Type B pancreatic cell (in vitro differentiated cells): ENCODE measurements at regions not wholly inside any gene's neighbourhood (a gene's known extent, or its start where the extent isn't known, plus 50 kb on each side); places are given as distances from the start of the nearest gene placed in this dataset.

Experiments used
- DNase-seq: peaks from one replicate; pipeline ENCODE4 v3.0.0; 2021; ENCODE audit warnings: mixed read lengths; ENCODE audit not compliant: unreplicated experiment; ENCODE audit errors: extremely low spot score
- H3K27ac Mint-ChIP-seq: 2 replicates; pipeline ENCODE4 v1.8.0; 2021; ENCODE audit warnings: mild to moderate bottlenecking, mixed read lengths
- H3K27me3 Mint-ChIP-seq: 2 replicates; pipeline ENCODE4 v1.8.0; 2021; ENCODE audit warnings: mixed read lengths
- H3K36me3 Mint-ChIP-seq: 2 replicates; pipeline ENCODE4 v1.8.0; 2021; ENCODE audit warnings: mixed read lengths
- H3K4me1 Mint-ChIP-seq: one replicate; pipeline ENCODE4 v1.8.0; 2021; ENCODE audit warnings: mixed read lengths; ENCODE audit not compliant: unreplicated experiment
- H3K4me3 Mint-ChIP-seq: 2 replicates; pipeline ENCODE4 v1.8.0; 2021; ENCODE audit warnings: mild to moderate bottlenecking, mixed read lengths
- H3K9me3 Mint-ChIP-seq: 2 replicates; pipeline ENCODE4 v1.8.0; 2021; ENCODE audit warnings: mixed read lengths
- TF ChIP-seq, protein P1 (sequence below): fragments of 200-600 bp; sonication (generic); conservative IDR thresholded peaks from 2 replicates; pipeline ENCODE4 v1.5.0; 2021; ENCODE audit warnings: antibody characterized with exemption, mild to moderate bottlenecking

DNA sequence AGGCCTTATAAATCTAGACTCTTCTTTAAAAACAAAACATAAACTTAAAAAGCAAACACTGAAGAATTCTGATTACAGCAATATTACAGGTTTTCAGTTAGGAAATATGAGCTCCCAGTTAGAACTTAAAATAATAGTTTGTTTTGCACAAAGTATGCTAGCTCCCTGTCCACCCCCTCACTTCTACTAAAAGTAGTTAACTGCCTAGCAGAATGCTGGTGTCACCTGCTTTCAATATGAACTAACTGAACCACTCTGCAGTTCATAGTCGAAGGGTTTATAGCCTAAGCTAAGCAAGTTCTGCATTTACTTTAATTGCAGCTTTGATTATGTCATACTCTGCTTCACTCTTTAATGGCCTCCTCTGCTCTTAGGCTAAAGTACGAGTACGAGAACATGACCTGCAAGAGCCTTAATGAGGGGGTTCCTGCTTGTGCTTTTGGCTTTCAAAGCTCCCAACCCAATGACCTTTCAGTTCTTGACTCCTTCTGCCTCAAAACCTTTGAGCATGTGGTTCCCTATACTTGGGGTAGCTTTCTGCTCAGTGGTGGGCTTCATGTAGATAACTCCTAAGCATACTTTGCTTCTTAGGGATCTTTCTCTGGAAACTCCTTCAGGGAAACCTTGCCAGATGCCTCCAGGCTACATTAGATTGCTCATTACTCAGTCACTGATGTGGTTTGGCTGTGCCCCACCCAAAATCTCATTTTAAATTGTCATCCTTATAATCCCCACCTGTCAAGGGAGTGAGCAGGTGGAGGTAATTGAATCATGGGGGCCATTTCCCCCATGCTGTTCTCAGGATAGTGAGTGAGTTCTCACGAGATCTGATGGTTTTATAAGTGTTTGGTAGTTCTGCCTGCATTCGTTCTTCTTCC, 278.9 kb upstream of the ARGLU1 start:
- H3K36me3 Mint-ChIP-seq, result no peaks in the 10 kb centered on the region
- peaks cover 3% of the 10 kb centered on the region for H3K4me1 Mint-ChIP-seq
- no peak overlapping the region for H3K27ac Mint-ChIP-seq
- no peak overlapping the region for H3K4me3 Mint-ChIP-seq
- no peaks in the 10 kb centered on the region for H3K27me3 Mint-ChIP-seq
- DNase-seq, result no peak
- TF ChIP-seq, protein P1, sequence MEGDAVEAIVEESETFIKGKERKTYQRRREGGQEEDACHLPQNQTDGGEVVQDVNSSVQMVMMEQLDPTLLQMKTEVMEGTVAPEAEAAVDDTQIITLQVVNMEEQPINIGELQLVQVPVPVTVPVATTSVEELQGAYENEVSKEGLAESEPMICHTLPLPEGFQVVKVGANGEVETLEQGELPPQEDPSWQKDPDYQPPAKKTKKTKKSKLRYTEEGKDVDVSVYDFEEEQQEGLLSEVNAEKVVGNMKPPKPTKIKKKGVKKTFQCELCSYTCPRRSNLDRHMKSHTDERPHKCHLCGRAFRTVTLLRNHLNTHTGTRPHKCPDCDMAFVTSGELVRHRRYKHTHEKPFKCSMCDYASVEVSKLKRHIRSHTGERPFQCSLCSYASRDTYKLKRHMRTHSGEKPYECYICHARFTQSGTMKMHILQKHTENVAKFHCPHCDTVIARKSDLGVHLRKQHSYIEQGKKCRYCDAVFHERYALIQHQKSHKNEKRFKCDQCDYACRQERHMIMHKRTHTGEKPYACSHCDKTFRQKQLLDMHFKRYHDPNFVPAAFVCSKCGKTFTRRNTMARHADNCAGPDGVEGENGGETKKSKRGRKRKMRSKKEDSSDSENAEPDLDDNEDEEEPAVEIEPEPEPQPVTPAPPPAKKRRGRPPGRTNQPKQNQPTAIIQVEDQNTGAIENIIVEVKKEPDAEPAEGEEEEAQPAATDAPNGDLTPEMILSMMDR, result no peak
- H3K9me3 Mint-ChIP-seq, result peaks cover 6% of the 10 kb centered on the region

DNA sequence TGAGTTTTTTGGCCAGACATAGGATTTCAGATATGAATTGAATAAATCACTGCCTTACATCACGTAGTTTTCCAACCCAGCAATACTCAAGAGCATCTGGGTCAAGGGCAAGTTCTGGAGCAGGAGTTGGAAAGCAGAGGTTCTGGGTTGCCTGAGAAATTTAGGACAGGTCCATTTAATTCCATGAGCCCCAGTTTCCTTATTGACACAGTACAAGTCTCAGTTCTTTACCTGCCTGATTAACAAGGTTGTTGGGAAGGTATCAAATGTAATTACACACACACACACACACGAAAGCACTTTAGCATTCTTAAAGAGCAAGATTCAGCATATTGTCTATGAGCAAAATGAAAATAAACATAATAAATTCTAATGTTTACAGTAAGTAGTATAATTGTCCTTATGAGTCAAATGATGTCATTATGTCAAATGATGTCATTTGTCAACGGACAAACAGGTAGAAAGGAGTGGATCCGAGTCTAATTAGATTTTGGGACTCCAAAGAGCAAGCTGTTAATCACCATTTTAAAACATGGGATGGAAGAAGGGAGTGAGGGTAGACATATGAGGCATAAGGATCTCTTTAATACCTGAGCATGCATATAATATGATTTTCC, 268.4 kb upstream of the ARGLU1 start:
- Mint-ChIP-seq H3K4me1 (peaks cover 11% of the 10 kb centered on the region), H3K36me3 (no peaks in the 10 kb centered on the region), H3K4me3 (no peak overlapping the region), H3K27me3 (no peaks in the 10 kb centered on the region), H3K27ac (no peak overlapping the region), H3K9me3 (peaks cover 17% of the 10 kb centered on the region)
- TF ChIP-seq, protein P1, result no peak
- DNase-seq, result no peak

DNA sequence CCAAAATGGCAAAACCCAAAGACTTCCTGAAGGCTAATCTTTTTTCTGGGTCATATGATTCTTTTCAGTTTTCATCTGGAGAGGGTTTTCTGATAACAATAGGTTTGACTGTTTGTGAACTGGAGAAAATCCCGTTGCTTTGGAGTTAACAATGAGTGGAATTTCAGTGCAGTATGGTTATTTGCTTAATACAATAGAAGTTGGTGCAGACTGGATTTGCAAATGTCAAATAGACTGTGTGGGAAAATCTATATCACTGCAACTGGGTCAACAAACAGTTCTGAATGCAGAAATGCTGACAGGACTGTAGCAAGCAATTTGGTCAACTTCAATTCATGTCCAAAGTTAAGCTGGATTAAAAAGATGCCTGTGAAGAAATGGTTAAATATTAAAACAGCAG, 267.5 kb upstream of the ARGLU1 start:
- H3K27ac Mint-ChIP-seq, result no peak overlapping the region
- no peaks in the 10 kb centered on the region for H3K27me3 Mint-ChIP-seq
- peaks cover 11% of the 10 kb centered on the region for H3K4me1 Mint-ChIP-seq
- no peak overlapping the region for H3K4me3 Mint-ChIP-seq
- H3K9me3 Mint-ChIP-seq, result peaks cover 17% of the 10 kb centered on the region
- no peaks in the 10 kb centered on the region for H3K36me3 Mint-ChIP-seq
- TF ChIP-seq, protein P1, result no peak
- no peak for DNase-seq

DNA sequence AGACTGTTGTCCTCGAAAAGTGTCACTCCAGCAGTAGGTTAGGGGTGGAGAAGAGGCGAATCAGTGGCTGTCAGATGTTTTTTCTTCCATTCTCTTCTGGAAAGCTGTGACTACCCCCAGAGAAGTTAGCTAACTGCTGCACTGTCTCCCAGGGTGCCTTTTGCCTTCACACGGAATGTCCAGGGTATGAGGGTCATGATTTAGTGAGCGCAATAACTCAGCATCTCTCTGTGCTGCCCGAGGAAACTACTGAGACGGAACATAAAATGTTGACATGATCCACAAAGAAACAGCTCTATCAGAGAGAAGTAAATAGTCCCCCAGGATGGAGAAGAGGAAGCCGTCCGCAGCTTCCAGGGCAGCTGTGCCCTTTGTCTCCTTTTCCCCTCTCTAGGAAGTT, 254.0 kb upstream of the ARGLU1 start:
- TF ChIP-seq, protein P1, result no peak
- Mint-ChIP-seq H3K36me3 (no peaks in the 10 kb centered on the region), H3K9me3 (peaks cover 4% of the 10 kb centered on the region), H3K4me1 (no peaks in the 10 kb centered on the region), H3K27me3 (no peaks in the 10 kb centered on the region), H3K4me3 (no peak overlapping the region), H3K27ac (no peak overlapping the region)
- DNase-seq, result no peak

DNA sequence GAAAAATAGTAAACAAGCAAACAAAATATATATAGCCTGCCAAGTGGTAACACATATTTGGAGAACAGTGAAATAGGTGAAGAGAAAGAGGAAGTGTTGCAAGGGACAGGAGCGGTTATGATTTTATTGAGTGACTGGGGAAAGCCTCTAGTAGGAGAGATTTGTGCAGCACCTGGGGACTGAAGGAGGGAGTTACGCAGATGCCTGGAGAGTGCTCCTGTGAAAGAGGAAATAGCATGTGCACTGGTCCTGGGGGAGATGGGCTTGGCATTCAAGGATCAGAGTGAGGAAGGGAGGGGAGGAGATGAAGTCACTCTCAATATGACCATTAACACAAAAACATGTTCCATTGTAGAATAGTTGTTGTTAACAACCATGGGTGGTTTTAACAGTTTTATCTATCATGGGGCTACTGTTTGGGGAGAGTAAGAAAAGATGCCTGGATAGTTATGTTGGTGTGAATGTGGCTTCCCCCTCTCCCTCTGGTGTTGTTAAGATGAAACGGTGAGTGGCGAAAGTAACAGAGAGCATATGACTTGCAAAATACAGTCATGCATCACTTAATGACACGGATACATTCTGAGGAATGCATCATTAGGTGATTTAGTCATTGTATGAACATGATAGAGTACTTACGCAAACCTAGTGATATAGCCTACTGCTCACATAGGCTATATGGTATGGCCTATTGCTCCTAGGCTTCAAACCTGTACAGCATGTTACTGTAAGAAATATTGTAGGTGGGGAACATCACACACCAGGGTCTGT, 251.7 kb upstream of the ARGLU1 start:
- Mint-ChIP-seq H3K4me1 (peaks cover 2% of the 10 kb centered on the region), H3K9me3 (no peaks in the 10 kb centered on the region), H3K27ac (no peak overlapping the region), H3K36me3 (no peaks in the 10 kb centered on the region), H3K27me3 (no peaks in the 10 kb centered on the region), H3K4me3 (no peak overlapping the region)
- TF ChIP-seq, protein P1, result no peak
- DNase-seq, result no peak
